GM10266 (cell line): ENCODE measurements at regions not wholly inside any gene's neighbourhood (a gene's known extent, or its start where the extent isn't known, plus 50 kb on each side); places are given as distances from the start of the nearest gene placed in this dataset.
"Not testable (repeated sequence)": the region's sequence is repeated elsewhere in the genome, so short reads cannot be mapped to it uniquely, and the experiment has no call there.

Source experiments
- DNase-seq: peaks from one replicate; pipeline ENCODE4 v3.0.0; 2012; ENCODE audit errors: extremely low spot score
- TF ChIP-seq, protein P1 (sequence below): IDR thresholded peaks from 2 replicates; pipeline ENCODE4 v1.5.1; 2012; ENCODE audit warnings: mild to moderate bottlenecking, low read depth; ENCODE audit not compliant: control insufficient read depth, insufficient read depth; ENCODE audit errors: missing control alignments

DNA sequence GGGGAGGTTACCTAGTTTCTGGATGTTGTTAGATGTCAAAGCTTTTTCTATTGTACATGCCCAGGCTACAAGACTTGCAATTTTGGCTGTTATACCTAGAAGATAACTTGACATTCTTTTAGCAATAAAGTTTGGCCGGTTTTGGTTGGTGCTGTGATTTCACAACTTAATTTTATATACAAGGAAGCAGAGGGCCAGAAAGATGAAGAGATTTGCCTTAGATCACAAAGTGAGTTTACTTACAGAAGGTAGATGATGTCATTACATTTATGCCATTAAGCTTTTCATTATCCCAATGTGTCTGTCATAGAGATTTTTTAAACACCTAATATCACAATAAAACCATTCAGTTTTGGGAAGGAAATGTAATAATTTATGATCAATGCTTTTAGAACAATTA, 698.7 kb upstream of the ANO3 start:
- TF ChIP-seq, protein P1, sequence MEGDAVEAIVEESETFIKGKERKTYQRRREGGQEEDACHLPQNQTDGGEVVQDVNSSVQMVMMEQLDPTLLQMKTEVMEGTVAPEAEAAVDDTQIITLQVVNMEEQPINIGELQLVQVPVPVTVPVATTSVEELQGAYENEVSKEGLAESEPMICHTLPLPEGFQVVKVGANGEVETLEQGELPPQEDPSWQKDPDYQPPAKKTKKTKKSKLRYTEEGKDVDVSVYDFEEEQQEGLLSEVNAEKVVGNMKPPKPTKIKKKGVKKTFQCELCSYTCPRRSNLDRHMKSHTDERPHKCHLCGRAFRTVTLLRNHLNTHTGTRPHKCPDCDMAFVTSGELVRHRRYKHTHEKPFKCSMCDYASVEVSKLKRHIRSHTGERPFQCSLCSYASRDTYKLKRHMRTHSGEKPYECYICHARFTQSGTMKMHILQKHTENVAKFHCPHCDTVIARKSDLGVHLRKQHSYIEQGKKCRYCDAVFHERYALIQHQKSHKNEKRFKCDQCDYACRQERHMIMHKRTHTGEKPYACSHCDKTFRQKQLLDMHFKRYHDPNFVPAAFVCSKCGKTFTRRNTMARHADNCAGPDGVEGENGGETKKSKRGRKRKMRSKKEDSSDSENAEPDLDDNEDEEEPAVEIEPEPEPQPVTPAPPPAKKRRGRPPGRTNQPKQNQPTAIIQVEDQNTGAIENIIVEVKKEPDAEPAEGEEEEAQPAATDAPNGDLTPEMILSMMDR = no peak
- DNase-seq = no peak

DNA sequence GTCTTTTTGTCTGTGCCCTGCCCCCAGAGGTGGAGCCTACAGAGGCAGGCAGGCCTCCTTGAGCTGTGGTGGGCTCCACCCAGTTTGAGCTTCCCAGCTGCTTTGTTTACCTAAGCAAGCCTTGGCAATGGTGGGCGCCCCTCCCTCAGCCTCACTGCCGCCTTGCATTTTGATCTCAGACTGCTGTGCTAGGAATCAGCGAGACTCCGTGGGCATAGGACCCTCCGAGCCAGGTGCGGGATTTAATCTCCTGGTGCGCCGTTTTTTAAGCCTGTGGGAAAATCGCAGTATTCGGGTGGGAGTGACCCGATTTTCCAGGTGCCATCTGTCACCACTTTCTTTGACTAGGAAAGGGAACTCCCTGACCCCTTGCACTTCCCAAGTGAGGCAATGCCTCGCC, 682.7 kb upstream of the ANO3 start:
- DNase-seq = not testable (repeated sequence)

DNA sequence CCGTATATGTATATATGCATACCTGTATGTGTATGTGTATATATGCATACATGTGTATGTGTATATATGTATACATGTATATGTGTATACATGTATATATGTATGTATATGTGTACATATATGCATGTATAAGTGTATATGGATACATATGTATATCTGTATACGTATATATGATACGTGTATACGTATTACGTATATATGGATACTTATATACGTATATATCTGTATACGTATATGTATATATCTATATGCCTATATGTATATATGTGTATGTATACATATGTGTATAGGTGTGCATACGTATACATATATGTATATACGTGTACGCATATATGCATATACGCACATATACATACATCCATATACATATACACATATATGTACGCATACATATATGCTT, 681.6 kb upstream of the ANO3 start:
- no peak for DNase-seq
- TF ChIP-seq, protein P1 = no peak

DNA sequence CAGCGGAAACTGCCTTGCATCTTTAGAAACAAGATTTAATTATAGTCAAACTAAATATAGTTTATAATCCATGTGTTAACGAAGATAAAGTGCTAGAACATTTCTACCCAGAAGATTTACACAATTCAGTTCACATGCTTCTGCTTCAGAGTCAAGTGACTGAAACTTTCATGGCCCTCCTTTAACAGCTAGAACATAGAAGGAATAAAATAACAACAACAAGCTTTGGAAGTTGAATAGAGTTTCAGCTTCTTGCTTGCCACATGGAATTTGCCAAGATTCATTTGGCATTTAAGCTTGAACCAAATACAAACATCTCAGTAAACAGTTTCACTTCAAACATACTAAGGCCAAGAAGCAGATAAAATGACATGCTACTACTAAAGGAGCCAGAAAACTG, 676.3 kb upstream of the ANO3 start:
- DNase-seq = no peak
- TF ChIP-seq, protein P1 = no peak

GRCh38 chr11:25658916-25659315, 673.0 kb upstream of the ANO3 start:
- TF ChIP-seq, protein P1 = no peak
- no peak for DNase-seq

DNA sequence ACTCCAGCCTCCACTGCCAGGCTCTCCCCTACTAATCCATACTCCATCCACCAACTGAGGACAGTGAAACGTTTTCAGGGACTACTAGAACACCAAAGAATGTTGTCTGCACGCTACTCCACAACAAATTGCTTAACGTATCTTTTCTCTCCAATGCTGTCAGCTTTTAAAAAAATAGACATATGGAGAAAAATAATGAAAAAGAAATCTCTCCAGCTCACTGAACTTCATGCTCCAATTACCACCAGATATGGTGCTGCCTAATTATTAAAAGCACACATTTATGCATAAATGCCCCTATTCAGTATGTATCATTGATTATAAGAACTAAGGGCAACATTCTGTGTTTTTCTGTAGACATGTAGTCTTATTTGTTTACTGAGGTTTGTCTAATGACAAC, 672.2 kb upstream of the ANO3 start:
- no peak for DNase-seq
- TF ChIP-seq, protein P1 = no peak

- DNase-seq = no peak
- TF ChIP-seq, protein P1 = no peak
Observed at GRCh38 chr11:25667871-25668270, 664.1 kb upstream of the ANO3 start.

DNA sequence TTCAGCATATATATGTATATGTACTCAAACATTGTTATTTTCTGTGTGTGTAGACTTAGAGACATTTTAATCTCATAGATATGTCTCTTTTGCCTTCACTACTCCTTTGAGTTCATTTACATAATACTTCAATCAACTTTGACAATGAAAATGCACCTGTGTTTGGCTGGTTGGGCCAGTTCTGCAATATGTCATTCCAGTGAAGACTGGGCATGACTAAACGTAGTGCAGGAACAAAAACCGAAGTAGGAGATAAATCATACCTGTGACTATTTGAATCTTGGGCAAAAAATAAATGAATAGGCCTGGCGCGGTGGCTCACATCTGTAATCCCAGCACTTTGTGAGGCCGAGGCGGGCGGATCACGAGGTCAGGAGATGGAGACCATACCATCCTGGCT, 640.0 kb upstream of the ANO3 start:
- no peak for DNase-seq
- TF ChIP-seq, protein P1 = no peak
